ENCODE measurements at regions not wholly inside any gene's neighbourhood (a gene's known extent, or its start where the extent isn't known, plus 50 kb on each side); places are given as distances from the start of the nearest gene placed in this dataset.

- TF ChIP-seq CTCF (IDR thresholded peaks at IDR 0.05) (no peak), EZH2 (IDR thresholded peaks at IDR 0.05; ENCODE audit: borderline replicate concordance, insufficient read depth, low read depth, low read length, poor library complexity, severe bottlenecking) (no peak)
These were observed 54.2 kb upstream of the RUNX3 start for GRCh38 chr1:24984300-24984699.
